ENCODE measurements at regions not wholly inside any gene's neighbourhood (a gene's known extent, or its start where the extent isn't known, plus 50 kb on each side); places are given as distances from the start of the nearest gene placed in this dataset.

DNA sequence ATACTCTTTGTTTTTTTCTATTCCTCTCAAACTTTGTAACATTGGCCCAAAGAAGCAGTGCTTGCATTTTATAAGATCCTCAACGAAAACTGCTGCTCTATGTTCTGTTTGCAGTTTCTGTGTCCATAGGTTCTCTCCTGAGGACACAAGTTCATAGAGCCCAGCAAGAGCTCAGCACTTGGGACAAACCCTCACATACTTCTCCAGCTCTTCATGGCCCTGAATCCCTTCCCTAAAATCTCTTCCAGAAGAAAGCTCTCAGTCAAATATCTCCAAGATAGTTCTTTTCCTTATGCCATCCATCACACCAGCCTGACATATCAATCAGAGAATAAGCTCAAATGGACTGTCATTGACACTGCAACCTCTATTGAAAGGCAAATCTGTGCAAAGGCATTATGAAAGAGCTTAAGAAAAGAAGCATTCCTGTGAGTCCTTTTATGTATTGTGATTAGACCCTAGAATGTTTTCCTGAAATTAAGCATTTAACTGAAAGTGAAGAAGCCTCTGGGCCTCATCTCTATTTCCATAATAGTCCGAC, 405.5 kb downstream of the ANKRD7 start:
- Histone ChIP-seq H3K9me3 (replicated peaks; ENCODE audit: low read length) (no peaks in the 10 kb centered on the region), H3K4me1 (ENCODE audit: control insufficient read depth, insufficient read depth, low read length) (no peaks in the 10 kb centered on the region), H3K4me3 (ENCODE audit: low read length) (no peak overlapping the region), H3K4me2 (ENCODE audit: low read length) (no peak overlapping the region), H3K36me3 (ENCODE audit: insufficient read depth, low read length) (no peaks in the 10 kb centered on the region), H3K9ac (ENCODE audit: low read depth, low read length) (no peak overlapping the region), H3K27me3 (ENCODE audit: control insufficient read depth, insufficient read depth, low read length) (no peaks in the 10 kb centered on the region)

DNA sequence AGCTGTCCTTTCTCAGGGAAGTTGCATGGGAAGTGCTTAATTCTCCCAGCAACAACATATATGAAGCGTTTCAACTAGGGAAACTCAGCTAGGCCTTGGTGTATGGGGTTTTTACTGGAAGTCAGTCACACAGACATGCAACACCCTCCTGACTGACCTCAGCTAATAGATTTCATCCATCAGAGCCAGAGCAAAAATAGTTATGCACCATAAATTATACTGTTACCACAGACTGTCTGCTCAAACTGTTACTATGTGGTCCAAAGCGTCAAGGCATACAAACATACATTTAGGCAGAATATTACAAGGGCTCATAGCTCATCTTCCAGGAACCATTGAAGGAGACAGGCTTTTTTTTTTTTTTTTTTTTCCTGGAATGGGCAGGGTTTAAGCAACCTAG, 417.9 kb downstream of the ANKRD7 start:
- Histone ChIP-seq H3K4me2 (ENCODE audit: low read length) (no peak overlapping the region), H3K4me1 (ENCODE audit: control insufficient read depth, insufficient read depth, low read length) (no peaks in the 10 kb centered on the region), H3K9ac (ENCODE audit: low read depth, low read length) (no peak overlapping the region), H3K27me3 (ENCODE audit: control insufficient read depth, insufficient read depth, low read length) (no peaks in the 10 kb centered on the region), H3K36me3 (ENCODE audit: insufficient read depth, low read length) (no peaks in the 10 kb centered on the region), H3K9me3 (replicated peaks; ENCODE audit: low read length) (no peaks in the 10 kb centered on the region), H3K4me3 (ENCODE audit: low read length) (no peak overlapping the region)

DNA sequence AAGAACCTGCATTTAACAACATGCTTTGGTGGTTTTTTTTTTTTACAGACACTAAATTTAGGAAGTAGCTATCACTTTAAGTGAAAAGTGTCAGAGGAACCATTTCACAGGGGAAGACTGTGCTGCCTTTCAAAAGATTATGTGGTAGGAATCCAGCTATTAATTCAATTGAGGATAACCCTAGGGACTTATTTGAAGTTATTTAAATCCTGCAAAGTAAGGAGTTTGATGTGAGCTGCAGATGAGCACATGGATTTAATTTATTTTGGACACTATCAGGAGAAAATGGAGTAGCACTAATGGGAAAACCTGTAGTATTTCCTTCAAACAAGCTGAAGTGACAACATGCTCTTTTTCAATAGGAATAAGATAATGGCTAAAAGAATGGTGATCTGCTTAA, 419.8 kb downstream of the ANKRD7 start:
- Histone ChIP-seq H3K9ac (ENCODE audit: low read depth, low read length) (no peak overlapping the region), H3K4me2 (ENCODE audit: low read length) (no peak overlapping the region), H3K36me3 (ENCODE audit: insufficient read depth, low read length) (no peaks in the 10 kb centered on the region), H3K4me3 (ENCODE audit: low read length) (no peak overlapping the region), H3K9me3 (replicated peaks; ENCODE audit: low read length) (no peaks in the 10 kb centered on the region), H3K4me1 (ENCODE audit: control insufficient read depth, insufficient read depth, low read length) (no peaks in the 10 kb centered on the region), H3K27me3 (ENCODE audit: control insufficient read depth, insufficient read depth, low read length) (no peaks in the 10 kb centered on the region)

DNA sequence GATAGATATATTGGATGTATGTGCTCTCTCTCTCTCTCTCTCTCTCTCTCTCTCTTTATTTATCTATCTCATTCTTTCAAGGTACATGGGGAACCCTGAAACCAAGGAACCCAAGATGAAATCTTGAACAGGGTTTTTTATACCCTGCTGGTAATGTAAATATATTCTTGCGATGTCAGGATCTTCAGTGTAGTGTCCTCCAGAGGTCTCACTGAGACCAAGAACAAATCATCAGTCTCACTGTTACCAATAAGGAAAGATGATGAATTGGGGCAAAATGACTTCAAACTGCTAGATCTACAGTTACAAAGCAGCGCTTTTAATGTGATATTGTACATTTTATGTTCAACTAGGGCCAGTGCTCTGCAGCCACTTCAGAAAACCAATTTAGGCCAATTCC, 423.5 kb downstream of the ANKRD7 start:
- no peak overlapping the region for H3K4me3 ChIP-seq (ENCODE audit: low read length)
- no peaks in the 10 kb centered on the region for H3K36me3 ChIP-seq (ENCODE audit: insufficient read depth, low read length)
- no peak overlapping the region for H3K4me2 ChIP-seq (ENCODE audit: low read length)
- no peaks in the 10 kb centered on the region for H3K9me3 ChIP-seq (replicated peaks; ENCODE audit: low read length)
- H3K4me1 ChIP-seq (ENCODE audit: control insufficient read depth, insufficient read depth, low read length) = no peaks in the 10 kb centered on the region
- H3K9ac ChIP-seq (ENCODE audit: low read depth, low read length) = no peak overlapping the region
- H3K27me3 ChIP-seq (ENCODE audit: control insufficient read depth, insufficient read depth, low read length) = no peaks in the 10 kb centered on the region

DNA sequence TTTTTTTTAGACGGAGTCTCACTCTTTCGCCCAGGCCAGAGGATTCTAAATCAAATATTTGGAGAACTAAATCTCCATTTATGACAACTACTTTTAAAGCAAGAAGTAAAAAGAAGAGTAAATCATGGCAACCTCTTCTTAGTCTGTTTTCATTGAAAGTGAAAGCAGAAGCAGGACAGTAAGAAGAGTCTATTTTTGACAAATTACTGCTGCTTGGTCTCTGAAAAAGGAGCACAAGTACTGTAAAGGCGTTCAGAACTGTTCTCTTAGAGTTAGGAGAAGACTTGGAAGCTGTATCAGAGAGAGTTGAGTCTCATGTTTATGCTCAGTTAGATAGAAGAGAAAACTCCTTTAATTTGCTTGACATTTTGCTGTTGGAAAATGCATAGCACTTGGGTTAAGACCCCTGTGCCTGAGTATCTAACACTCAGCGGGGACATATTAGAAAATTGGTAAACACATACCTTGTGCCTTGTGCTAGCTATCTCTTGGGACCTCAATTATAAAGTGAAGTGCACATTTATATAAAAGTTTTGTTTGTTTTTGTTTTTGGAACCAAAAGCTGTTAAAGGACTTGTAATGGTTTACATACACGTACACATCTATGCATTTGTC, 433.0 kb downstream of the ANKRD7 start:
- no peak overlapping the region for H3K4me2 ChIP-seq (ENCODE audit: low read length)
- no peaks in the 10 kb centered on the region for H3K9me3 ChIP-seq (replicated peaks; ENCODE audit: low read length)
- H3K36me3 ChIP-seq (ENCODE audit: insufficient read depth, low read length) = no peaks in the 10 kb centered on the region
- no peak overlapping the region for H3K4me3 ChIP-seq (ENCODE audit: low read length)
- H3K27me3 ChIP-seq (ENCODE audit: control insufficient read depth, insufficient read depth, low read length) = no peaks in the 10 kb centered on the region
- no peaks in the 10 kb centered on the region for H3K4me1 ChIP-seq (ENCODE audit: control insufficient read depth, insufficient read depth, low read length)
- no peak overlapping the region for H3K9ac ChIP-seq (ENCODE audit: low read depth, low read length)

DNA sequence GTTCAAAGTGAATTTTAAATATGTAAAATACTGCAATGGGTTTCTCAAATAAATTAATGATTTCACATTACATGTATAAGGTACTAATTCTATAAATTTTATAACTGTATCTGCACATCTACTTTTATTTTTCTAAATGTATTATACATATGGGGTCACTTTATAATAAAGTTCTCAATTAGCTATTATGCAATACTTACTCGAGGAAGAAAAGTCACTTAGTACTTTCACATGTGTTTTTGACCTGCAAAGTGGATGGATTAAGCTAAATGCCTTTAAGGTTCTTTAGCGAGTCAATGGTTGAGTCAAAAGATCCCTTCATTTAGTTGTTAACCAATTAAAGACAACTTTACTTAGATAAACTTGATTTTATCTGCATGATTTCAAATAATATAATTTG, 437.8 kb downstream of the ANKRD7 start:
- Histone ChIP-seq H3K36me3 (ENCODE audit: insufficient read depth, low read length) (no peaks in the 10 kb centered on the region), H3K9me3 (replicated peaks; ENCODE audit: low read length) (no peaks in the 10 kb centered on the region), H3K4me1 (ENCODE audit: control insufficient read depth, insufficient read depth, low read length) (no peaks in the 10 kb centered on the region), H3K9ac (ENCODE audit: low read depth, low read length) (no peak overlapping the region), H3K27me3 (ENCODE audit: control insufficient read depth, insufficient read depth, low read length) (no peaks in the 10 kb centered on the region), H3K4me2 (ENCODE audit: low read length) (no peak overlapping the region), H3K4me3 (ENCODE audit: low read length) (no peak overlapping the region)

DNA sequence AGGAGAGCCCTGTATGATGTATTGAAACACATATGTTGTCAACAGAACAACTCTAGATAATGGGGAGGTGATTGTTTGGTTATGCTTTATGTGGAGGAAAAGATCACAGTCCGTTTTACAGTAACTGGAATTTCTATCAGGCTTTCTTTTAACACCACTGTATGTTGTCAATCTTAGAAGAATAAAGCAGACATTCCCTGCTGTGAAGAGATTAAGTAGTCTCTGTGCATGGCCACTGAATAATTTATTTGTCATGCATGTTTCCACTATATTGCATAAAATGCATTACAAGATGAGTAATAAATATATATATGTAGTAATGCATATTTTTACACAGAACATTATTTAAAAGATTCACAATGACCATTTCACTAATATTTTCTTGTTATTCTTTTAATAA, 440.0 kb downstream of the ANKRD7 start:
- Histone ChIP-seq H3K9ac (ENCODE audit: low read depth, low read length) (no peak overlapping the region), H3K27me3 (ENCODE audit: control insufficient read depth, insufficient read depth, low read length) (no peaks in the 10 kb centered on the region), H3K4me1 (ENCODE audit: control insufficient read depth, insufficient read depth, low read length) (no peaks in the 10 kb centered on the region), H3K36me3 (ENCODE audit: insufficient read depth, low read length) (no peaks in the 10 kb centered on the region), H3K9me3 (replicated peaks; ENCODE audit: low read length) (no peaks in the 10 kb centered on the region), H3K4me2 (ENCODE audit: low read length) (no peak overlapping the region), H3K4me3 (ENCODE audit: low read length) (no peak overlapping the region)

DNA sequence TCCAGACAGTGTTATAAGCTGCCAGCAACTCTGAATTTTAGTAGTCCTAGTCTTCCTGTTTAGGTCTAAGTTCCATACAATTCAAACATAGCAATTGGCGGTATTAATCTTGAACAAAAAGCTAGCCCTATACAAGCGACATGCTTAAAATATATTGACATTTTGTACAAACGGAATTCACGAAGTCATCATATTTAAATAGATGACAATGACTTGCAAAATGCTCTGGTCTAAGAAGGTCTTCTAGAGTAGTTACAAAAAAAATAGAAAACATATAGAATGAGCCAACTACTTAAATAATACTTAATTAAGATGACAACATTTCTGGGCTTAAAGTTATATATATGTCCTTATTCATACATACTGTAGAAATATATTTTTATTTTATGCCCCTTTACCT, 446.6 kb downstream of the ANKRD7 start:
- Histone ChIP-seq H3K27me3 (ENCODE audit: control insufficient read depth, insufficient read depth, low read length) (no peaks in the 10 kb centered on the region), H3K9ac (ENCODE audit: low read depth, low read length) (no peak overlapping the region), H3K4me2 (ENCODE audit: low read length) (no peak overlapping the region), H3K9me3 (replicated peaks; ENCODE audit: low read length) (no peaks in the 10 kb centered on the region), H3K4me1 (ENCODE audit: control insufficient read depth, insufficient read depth, low read length) (no peaks in the 10 kb centered on the region), H3K36me3 (ENCODE audit: insufficient read depth, low read length) (no peaks in the 10 kb centered on the region), H3K4me3 (ENCODE audit: low read length) (no peak overlapping the region)

DNA sequence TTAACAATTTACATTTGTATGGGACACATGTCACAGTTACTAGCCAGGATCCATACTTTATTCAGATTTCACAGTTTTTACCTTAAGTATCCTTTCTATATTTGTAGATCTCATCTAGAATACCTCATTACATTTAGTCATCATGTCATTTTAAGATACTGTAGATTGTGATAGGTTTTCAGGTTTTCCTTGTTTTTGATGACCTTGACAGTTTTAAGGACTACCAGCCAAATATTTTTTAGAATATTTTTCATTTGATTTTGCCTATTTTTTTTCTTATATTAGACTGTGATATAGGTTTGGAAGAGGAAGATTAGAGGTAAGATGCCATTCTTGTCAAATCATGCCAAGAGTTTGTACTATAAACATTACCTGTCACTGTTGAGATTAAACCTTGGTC, 460.3 kb downstream of the ANKRD7 start:
- H3K4me2 ChIP-seq (ENCODE audit: low read length) = no peak overlapping the region
- H3K9ac ChIP-seq (ENCODE audit: low read depth, low read length) = no peak overlapping the region
- no peaks in the 10 kb centered on the region for H3K9me3 ChIP-seq (replicated peaks; ENCODE audit: low read length)
- no peaks in the 10 kb centered on the region for H3K36me3 ChIP-seq (ENCODE audit: insufficient read depth, low read length)
- no peak overlapping the region for H3K4me3 ChIP-seq (ENCODE audit: low read length)
- no peaks in the 10 kb centered on the region for H3K4me1 ChIP-seq (ENCODE audit: control insufficient read depth, insufficient read depth, low read length)
- no peaks in the 10 kb centered on the region for H3K27me3 ChIP-seq (ENCODE audit: control insufficient read depth, insufficient read depth, low read length)

DNA sequence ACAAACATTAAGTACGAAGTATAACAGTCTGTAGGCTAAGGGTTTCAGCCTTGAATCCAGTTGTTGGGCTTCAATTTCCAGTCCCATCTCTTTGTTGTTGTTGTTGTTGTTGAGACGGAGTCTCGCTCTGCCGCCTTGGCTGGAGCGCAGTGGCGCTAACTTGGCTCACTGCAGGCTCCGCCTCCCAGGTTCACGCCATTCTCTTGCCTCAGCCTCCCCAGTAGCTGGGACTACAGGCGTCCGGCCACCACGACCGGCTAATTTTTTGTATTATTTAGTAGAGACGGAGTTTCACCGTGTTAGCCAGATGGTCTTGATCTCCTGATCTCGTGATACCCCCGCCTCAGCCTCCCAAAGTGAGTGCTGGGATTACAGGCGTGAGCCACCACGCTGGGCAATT, 464.9 kb downstream of the ANKRD7 start:
- H3K4me2 ChIP-seq (ENCODE audit: low read length) = no peak overlapping the region
- H3K4me3 ChIP-seq (ENCODE audit: low read length) = no peak overlapping the region
- no peaks in the 10 kb centered on the region for H3K4me1 ChIP-seq (ENCODE audit: control insufficient read depth, insufficient read depth, low read length)
- no peaks in the 10 kb centered on the region for H3K36me3 ChIP-seq (ENCODE audit: insufficient read depth, low read length)
- H3K27me3 ChIP-seq (ENCODE audit: control insufficient read depth, insufficient read depth, low read length) = no peaks in the 10 kb centered on the region
- no peak overlapping the region for H3K9ac ChIP-seq (ENCODE audit: low read depth, low read length)
- no peaks in the 10 kb centered on the region for H3K9me3 ChIP-seq (replicated peaks; ENCODE audit: low read length)

DNA sequence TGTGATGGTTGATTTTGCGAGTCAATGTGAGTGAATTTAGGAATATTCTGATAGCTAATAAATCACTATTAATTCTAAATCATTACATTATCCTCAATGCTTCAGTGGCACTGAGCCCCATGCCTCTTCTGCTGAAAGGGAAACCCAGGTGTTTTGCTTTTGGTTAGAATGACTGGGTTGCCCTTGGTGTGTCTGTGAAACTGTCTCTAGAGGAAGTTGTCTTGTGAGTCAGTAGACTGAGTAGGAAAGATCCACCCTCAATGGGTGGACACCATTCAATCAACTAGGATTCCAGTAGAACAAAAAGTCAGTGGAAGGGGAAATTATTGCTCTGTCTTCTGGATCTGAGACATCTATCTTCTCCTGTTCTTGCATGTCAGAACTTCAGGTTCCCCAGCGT, 472.4 kb downstream of the ANKRD7 start:
- H3K36me3 ChIP-seq (ENCODE audit: insufficient read depth, low read length) = no peaks in the 10 kb centered on the region
- no peak overlapping the region for H3K4me3 ChIP-seq (ENCODE audit: low read length)
- H3K4me2 ChIP-seq (ENCODE audit: low read length) = no peak overlapping the region
- no peak overlapping the region for H3K9ac ChIP-seq (ENCODE audit: low read depth, low read length)
- no peaks in the 10 kb centered on the region for H3K9me3 ChIP-seq (replicated peaks; ENCODE audit: low read length)
- no peaks in the 10 kb centered on the region for H3K27me3 ChIP-seq (ENCODE audit: control insufficient read depth, insufficient read depth, low read length)
- no peaks in the 10 kb centered on the region for H3K4me1 ChIP-seq (ENCODE audit: control insufficient read depth, insufficient read depth, low read length)

DNA sequence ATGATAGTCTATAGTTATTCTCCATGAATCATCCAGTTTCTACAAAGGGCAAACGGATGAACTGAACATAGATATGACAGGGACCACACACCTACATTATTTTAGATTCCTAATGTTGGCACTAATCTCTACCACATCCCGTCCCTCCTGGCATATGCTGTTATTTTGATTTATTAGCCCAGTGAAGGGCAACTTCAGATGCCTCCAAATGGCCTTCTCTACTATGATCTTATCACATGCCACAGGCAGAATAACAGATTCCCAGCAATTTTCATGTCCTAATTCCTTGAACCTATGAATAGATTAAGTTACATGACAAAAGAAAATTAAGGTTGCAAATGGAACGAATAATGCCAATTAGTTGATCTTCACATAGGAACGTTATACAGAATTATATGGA, 474.7 kb downstream of the ANKRD7 start:
- Histone ChIP-seq H3K9me3 (replicated peaks; ENCODE audit: low read length) (no peaks in the 10 kb centered on the region), H3K9ac (ENCODE audit: low read depth, low read length) (no peak overlapping the region), H3K4me3 (ENCODE audit: low read length) (no peak overlapping the region), H3K4me1 (ENCODE audit: control insufficient read depth, insufficient read depth, low read length) (no peaks in the 10 kb centered on the region), H3K27me3 (ENCODE audit: control insufficient read depth, insufficient read depth, low read length) (no peaks in the 10 kb centered on the region), H3K4me2 (ENCODE audit: low read length) (no peak overlapping the region), H3K36me3 (ENCODE audit: insufficient read depth, low read length) (no peaks in the 10 kb centered on the region)
